OCI-LY1 (cell line): ENCODE measurements at regions not wholly inside any gene's neighbourhood (a gene's known extent, or its start where the extent isn't known, plus 50 kb on each side); places are given as distances from the start of the nearest gene placed in this dataset.

Source experiments
- EZH2 ChIP-seq: fragments of 200-600 bp; sonication (generic), shearing (Covaris generic); IDR thresholded peaks from 2 replicates; pipeline ENCODE4 v1.8.0; 2017; ENCODE audit warnings: borderline replicate concordance, mixed run types, mild to moderate bottlenecking, antibody characterized with exemption, low read length, moderate library complexity, mixed read lengths
- TF ChIP-seq, protein P1 (sequence below): fragments of 200-600 bp; sonication (generic), shearing (Covaris generic); IDR thresholded peaks from 2 replicates; pipeline ENCODE4 v1.5.1; 2017; ENCODE audit warnings: mild to moderate bottlenecking, antibody characterized with exemption, low read length, moderate library complexity, mixed read lengths

DNA sequence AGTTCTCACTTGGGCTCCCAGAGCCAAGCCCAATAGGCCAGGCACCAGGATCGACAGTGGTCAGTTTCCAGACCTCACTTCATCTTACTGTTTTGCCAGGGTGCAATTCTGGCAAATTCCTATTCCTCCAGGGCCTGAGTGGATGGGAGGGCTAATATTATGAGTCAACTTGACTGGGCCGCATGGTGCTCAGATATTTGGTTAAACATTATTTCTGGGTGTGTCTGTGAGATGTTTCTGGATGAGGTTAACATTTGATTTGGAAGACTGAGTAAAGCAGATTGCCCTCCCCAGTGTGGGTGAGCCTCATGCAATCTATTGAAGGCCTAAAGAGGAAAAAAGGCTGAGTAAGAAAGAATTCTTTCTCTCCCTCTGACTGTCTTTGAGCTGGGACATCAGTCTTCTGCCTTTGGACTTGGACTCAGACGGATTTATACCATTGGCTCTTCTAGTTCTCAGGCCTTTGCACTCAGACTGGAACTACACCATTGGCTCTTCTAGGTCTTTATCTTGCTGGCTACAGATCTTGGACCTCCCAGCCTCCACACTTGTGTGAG lies 132.9 kb upstream of the ZBED5 start:
- TF ChIP-seq, protein P1, sequence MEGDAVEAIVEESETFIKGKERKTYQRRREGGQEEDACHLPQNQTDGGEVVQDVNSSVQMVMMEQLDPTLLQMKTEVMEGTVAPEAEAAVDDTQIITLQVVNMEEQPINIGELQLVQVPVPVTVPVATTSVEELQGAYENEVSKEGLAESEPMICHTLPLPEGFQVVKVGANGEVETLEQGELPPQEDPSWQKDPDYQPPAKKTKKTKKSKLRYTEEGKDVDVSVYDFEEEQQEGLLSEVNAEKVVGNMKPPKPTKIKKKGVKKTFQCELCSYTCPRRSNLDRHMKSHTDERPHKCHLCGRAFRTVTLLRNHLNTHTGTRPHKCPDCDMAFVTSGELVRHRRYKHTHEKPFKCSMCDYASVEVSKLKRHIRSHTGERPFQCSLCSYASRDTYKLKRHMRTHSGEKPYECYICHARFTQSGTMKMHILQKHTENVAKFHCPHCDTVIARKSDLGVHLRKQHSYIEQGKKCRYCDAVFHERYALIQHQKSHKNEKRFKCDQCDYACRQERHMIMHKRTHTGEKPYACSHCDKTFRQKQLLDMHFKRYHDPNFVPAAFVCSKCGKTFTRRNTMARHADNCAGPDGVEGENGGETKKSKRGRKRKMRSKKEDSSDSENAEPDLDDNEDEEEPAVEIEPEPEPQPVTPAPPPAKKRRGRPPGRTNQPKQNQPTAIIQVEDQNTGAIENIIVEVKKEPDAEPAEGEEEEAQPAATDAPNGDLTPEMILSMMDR, result no peak
- no peak for TF ChIP-seq EZH2
